Activated T-helper 9 cell treated with anti-CD3 and anti-CD28 coated beads, Interleukin-2, amount 50 U/mL, for 16 hours (primary cell): ENCODE measurements at regions not wholly inside any gene's neighbourhood (a gene's known extent, or its start where the extent isn't known, plus 50 kb on each side); places are given as distances from the start of the nearest gene placed in this dataset.
"Not testable (repeated sequence)": the region's sequence is repeated elsewhere in the genome, so short reads cannot be mapped to it uniquely, and the experiment has no call there.

ENCODE experiments used
- DNase-seq: peaks from one replicate; pipeline ENCODE4 v3.0.0-alpha.2; 2020; ENCODE audit warnings: low read depth

DNA sequence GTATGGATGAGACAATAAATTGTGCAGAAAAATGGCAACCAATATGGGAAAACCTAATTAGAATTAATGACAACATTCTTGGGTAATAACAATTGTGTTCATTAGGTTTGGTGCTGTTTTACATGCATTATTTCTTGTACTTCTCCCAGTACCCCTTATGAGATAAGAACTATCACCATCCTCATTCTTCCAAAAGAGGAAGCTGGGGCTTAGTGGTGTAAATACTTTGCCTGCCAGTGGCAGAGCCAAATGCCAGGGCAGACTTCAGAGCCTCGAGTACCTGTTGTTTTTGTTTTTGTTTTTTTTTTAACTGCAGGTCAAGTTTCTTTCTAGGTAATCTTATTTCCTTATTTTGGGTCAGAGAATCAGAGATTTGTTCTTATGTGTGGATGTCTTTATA lies 206.4 kb downstream of the RHOU start:
- no peak for DNase-seq

DNA sequence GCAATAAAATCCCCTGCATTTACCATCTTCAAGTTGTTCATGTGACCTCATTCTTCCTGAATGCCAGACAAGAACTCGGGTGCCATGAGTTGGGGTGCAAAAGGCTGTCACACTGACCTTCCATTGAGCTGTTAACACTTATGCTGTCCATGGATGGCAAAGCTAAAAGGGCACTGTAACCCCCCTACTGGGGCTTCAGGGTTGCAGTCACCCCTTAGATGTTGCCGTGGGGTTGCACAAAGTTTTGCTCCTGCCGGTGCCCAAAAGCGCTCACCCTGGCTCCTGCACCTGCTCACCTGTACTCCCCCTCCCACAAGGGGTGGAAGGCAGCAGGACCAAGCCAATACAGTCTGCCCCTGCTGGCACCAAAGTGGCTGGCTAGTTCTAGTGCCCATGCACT lies 208.2 kb downstream of the RHOU start:
- no peak for DNase-seq

DNA sequence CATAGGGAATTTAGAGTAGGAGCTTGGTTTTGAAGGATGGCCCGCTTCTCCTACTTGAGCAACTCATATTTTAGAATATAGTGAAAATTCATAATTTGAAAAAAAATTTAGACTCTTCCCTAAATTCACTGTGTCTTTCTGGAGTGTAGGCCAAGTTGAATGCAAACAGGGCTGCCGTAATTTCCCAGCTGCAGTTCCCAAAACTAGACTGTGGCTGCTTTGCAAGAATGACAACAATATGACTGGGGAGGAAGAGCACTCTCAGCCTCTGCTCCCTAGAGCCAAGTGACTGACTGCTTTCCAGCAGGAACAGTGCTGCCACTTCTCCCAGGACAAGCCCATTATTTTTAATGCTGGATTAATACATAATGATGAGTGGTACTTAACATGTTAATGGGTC lies 209.0 kb downstream of the RHOU start:
- no peak for DNase-seq

DNA sequence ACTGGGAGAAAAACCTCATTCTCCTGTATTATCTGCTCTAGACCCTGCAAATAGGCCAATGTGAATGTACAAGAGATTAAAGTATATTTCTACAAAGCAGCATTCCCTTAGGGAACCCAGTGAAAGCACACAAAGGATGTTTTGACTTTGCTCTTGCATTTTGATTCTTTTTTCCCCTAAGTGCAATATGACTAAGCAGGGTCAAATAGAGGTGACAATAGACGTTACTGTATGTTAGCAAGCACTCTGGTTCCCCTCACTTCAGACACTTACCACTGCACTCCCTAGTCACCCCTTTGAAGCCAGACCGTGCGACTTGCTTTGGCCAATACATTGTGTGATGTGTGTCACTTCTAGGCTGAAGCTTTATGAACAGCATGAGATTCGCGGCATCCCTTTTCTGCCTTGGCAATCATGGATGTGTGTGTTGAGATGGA lies 209.7 kb downstream of the RHOU start:
- no peak for DNase-seq

DNA sequence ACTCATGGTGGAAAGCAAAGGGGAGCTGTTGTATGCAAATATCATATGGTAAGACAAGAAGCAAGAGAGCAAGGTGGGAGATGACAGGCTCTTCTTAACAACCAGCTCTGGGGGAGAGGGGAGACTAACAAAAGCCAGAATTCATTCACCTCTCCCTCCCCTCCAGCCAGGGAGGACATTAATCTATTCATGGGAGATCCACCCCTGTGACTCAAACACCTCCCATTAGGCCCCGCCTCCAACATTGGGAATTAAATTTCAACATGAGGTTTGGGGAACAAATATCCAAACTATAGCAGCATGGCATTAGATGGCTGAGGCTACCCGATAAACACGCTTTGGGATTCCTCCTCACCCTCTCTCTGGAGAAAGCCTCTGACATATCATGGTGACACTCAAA lies 210.6 kb downstream of the RHOU start:
- no peak for DNase-seq

DNA sequence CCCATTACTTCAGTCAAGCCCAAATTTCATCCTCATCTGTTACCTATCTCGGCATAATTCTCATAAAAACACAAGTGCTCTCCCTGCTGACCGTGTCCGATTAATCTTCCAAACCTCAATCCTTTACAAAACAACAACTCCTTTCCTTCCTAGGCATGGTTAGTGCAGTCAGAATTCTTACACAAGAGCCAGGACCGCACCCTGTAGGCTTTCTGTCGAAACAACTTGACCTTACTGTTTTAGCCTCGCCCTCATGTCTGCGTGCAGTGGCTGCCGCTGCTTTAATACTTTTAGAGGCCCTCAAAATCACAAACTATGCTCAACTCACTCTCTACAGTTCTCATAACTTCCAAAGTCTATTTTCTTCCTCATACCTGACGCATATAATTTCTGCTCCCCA lies 214.3 kb downstream of the RHOU start:
- not testable (repeated sequence) for DNase-seq

DNA sequence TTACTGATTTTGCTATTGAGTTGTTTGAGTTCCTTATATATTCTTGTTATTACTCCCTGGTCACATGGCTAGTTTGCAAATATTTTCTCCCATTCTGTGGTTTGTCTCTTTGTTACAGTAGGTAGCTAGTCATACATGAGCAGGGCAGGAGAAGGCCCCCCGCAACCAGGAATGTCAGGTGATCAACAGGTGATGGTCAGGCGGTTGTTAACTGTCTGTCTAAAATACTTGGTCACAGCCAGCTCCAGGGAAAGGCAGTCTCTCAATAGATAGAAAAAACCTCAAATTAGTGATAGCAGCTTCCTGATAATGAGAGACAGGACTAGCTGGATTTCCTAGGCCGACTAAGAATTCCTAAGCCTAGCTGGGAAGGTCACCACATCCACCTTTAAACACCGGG lies 217.9 kb downstream of the RHOU start:
- no peak for DNase-seq

DNA sequence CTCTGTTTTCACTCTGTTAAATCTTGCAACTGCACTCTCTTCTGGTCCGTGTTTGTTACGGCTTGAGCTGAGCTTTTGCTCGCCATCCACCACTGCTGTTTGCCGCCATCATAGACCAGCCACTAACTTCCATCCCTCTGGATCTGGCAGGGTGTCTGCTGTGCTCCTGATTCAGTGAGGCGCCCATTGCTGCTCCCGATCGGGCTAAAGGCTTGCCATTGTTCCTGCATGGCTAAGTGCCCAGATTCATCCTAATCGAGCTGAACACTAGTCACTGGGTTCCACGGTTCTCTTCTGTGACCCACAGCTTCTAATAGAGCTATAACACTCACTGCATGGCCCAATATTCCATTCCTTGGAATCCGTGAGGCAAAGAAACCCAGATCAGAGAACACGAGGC lies 218.5 kb downstream of the RHOU start:
- not testable (repeated sequence) for DNase-seq

DNA sequence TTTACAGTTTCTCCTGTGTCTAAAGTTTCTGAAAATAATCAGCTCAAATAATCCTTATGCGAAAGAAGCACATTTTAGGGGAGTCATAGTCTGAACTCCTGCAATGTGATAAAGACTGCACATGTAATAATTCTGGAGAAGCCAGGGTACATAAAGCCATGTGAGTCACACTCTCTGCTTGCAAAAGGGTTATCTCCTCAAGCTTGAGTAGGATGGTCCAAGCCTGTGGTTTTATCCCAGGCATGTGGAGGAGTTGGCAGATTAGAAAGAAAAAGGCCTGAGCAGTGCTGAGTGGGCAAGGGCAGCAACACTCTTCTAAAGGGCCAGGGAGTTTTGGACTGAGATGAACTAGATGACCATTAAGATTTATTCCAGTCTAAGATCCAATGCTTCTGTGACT lies 220.4 kb downstream of the RHOU start:
- no peak for DNase-seq

DNA sequence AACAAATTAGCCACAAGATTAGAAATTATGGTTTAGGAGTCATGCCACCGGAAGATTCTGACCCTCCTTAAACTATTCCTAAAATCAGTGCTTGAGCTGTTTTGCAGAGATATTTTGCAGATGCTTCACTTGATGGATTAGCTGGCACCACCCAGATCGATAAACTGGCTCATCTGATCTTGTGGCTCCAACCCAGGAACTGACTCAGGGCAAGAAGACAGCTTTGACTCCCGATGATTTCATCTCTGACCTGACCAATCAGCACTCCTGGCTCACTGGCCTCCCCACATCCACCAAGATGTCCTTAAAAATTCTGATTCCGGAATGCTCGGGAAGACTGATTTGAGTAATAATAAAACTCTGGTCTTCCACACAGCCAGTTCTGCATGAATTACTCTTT lies 221.6 kb downstream of the RHOU start:
- DNase-seq, result no peak

DNA sequence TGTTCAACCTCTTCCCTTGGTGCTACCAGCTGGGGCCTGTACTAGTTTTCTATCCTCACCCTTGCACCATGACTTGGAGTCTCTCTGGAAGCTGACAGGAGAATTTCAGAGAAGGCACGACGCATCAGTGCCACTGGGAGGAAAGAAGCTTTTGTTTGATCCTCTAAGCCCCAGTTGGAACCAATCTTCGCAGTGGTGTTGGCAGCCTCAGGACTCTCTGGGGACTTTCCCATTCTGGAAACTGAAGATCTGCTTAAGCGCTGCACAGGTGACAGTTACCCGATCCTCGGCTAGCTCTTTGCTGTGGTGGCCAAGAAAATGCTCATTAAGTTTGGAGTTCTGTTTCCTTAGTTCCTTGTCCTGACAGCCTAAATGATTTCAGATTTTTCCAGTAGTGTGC lies 222.3 kb downstream of the RHOU start:
- DNase-seq, result no peak

DNA sequence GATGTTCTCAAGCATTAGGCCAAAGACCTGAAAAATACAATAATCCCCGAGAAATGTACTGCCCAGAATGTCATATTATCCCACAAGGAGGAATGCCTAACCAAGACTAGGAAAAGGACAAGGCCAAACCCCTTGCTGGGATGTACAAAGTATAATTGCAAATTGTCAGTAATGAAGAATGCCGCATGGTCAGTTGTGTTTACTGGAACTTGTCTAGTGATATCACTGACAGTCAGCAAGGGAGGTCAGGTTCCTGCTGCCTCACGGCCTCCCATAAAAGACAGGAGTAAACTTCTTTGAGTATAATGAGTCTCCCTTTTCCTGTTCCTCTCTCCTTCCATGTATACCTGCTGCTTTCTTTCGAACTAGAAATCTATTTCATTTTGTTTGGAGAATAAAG lies 222.8 kb downstream of the RHOU start:
- DNase-seq, result no peak

DNA sequence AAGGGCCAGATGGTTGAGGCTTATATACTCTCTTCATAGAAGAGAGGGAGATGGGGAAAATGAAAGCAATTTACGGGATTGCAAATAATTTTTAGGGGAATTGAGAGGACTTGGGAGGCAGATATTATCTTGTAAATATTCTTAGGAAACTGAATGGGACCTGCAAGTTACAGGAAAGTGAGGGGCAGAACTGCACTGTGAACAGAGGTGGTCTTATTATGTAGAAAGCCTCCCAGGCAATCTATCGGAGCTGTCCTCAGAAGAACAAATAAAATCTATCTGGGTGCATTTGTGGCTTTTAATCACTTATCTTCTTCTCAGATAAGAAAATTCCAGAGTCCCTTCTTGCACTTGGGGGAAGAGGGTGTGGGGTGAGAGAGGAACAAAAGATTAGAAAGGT lies 223.5 kb downstream of the RHOU start:
- no peak for DNase-seq

DNA sequence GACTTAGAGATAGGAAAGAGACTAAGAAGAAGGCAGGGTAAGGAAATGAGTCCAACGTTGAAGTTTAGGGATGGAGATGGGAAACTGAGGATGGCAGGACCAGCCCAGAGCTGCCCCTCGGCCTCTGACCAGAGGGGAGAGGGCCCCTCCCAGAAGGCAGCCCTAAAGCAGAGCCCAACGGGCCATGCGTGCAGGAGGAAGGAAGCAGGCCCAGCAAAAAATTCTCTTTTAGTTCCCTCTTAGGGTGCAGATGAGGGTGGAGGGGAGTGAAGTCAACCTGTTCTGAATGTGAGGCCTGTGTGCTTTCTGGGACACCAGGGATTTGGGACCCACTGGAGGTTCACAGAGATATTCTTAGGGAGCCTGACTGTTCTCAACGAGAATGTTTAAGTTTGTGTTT lies 225.4 kb downstream of the RHOU start:
- DNase-seq, result no peak

DNA sequence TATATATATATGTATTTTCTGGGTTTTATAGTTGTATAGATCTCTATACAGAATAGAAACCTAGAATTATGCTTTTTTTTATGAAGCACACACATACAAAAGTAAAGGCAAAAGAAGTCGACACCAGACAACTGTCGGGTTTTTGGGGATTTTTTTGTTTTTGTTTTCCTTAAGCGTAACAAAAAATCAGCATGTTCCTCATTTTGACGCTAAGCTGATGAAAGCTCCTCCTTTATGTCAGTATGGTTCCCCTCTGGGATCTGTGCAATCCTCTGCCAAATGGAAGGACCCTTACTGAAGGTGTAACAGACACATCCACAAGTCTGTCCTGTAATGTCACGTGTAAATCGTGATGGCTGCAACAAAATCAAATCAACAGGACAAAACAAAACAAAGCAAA lies 226.2 kb downstream of the RHOU start:
- no peak for DNase-seq

DNA sequence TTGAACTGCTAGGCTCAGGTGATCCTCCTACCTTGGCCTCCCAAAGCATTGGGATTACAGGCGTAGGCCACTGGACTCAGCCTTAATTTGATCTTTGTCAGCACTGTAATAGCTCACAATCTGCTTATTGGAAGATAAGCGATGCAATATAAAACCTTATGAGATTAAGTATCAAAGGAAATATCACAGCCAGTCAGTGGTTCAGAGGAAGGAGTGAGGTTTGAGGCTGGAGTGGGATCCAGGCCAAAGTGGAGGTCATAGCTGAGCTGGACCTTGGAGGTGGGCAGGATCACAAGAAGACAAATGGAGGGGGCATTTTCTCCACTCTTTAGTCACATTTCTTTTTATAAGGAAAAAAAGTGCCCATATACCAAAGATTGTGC lies 228.5 kb downstream of the RHOU start:
- DNase-seq, result no peak

DNA sequence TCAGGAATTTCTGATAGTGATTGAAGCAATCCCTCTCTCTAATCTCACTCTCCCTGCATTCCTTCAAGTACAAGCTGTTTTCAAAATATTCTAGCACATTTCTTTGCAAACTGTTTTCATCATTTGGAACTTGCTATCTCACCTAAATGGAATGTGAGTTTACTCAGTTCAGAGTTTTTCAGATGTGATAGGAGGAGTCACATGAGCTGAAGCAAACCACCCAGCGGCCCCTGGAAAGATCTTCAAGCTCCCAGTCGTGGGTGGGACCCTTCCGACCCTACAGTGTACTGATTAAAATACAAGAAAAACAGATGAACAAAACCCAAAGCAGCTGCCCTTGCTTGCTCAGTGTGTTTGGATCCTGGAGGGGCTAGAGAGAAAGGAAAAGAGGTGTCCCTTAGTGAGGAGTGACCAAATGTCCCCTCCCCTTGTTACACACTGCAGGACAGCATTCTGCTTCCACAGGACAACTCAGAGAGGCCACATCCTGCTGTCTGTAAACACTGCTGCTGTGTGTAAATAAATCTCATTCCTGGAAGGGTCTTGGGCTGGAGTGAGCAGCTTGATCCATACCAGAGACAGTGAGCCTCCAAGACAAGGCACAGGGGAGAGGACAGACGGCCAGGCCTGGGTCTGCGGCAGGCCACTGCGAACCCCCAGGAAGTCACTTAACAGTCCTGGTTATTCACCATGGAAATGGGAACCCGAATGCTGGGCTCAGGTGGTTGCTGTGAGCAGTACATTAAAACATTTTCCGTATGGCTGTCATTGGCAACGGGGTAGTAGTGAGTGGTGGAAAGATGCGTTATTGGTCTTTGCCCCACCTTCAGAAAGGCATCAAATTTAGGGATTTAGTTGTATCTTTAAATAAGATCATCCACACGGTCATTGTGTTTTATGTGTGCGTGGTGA lies 229.2 kb downstream of the RHOU start:
- no peak for DNase-seq

DNA sequence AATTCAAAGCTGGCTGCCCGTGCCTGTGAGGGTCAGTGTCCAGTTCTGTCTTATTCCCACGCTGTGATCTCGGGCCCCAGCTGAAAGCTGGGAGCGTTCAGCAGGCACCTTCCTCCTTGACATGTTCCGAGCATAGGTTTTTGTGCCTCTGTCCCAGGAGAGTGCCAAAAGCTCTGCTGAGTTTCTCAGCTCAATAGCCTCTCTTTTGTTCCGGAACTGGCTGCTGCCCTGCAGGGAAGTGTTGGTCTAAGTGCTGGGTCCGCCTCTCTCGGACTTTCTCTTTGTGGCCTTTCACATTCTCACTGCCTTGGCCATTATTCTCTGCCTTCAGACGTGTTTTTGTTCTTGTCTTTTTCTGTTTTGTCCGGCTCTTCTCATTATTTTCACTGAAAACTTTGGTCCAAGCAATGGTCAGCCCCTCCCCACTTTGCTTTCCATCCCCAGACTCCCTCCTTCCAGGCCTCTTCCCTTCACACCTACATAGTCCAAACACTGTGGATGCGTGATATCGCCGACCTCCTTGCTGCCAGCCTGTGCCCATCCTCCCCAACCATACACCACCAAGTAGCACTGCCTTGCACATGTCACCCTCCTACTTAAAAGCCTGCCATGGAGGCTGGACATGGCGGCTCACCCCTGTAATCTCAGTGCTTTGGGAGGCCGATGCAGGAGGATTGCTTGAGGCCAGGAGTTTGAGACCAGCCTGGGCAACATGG lies 233.8 kb downstream of the RHOU start:
- no peak for DNase-seq

DNA sequence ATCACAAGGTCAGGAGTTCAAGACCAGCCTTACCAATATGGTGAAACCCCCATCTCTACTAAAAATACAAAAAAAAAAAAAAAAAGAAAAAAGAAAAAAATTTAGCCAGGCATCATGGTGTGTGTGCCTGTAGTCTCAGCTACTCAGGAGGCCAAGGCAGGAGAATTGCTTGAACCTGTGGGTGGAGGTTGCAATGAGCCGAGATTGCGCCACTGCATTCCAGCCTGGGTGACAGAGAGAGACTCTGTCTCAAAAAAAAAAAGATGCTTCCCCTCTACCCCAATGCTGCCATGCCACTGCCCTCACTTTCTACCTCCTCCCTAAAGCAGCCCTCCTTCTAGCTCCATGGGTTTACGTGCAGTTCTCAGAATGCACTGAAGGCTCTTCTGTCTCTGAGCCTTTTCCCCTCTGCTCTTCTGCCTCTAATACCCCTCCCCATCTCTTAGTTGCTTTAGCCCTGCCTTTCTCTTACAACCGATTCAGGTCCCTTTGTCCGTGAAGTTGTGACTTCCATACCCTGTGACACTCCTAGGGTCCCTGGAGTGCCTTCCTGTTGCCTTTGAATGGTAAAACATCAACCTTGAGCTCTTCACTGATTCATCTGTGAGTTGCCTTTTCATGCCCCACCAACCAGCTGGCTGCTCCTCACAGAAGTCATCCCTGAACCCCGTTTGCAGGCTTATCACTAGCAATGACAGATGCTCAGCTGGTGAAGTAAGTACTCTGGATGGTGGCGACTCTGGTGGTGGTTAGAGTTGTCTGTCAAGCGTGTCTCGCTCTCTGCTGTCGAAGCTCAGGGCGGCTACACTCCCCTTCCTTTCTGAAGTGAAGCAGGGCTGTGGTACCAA lies 234.9 kb downstream of the RHOU start:
- no peak for DNase-seq

DNA sequence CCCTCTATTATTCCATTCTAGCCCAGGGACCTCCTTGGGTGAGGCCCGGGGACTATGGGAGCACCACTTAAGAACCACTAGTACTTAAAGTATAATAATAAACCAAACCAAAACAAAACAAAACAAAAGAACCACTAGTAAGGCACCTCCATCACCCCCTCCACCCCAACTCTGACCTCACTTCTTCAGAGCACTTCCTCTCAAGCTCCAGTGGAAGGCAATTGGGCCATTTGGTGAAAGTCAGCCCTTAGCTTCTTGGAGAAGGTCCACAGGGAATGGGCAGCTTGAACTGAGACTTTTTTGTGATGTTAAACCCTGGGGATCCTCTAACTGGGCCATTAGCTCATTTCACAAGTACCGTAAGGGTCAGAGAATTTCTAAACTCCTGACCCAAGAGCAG lies 237.3 kb downstream of the RHOU start:
- DNase-seq, result no peak

DNA sequence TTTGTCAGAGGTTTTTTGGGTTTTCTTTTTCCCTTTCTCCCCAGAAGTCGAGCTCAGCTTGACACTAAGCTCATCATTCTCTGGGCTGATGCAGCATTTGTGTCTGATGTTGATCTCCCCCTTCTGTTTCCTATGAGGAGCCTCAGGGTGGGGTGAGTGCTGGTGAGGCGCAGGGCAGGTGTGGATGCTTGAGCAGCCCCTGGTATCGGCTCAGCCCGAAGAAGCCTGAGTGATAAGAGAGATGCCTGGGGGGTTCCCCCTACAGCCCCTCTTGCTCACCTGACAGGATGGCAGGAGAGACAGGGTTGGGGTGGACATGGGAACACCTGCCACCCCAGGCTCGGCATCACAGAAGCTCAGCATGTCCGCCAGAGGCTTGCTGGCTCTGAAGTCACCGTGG lies 239.0 kb downstream of the RHOU start:
- DNase-seq, result no peak

DNA sequence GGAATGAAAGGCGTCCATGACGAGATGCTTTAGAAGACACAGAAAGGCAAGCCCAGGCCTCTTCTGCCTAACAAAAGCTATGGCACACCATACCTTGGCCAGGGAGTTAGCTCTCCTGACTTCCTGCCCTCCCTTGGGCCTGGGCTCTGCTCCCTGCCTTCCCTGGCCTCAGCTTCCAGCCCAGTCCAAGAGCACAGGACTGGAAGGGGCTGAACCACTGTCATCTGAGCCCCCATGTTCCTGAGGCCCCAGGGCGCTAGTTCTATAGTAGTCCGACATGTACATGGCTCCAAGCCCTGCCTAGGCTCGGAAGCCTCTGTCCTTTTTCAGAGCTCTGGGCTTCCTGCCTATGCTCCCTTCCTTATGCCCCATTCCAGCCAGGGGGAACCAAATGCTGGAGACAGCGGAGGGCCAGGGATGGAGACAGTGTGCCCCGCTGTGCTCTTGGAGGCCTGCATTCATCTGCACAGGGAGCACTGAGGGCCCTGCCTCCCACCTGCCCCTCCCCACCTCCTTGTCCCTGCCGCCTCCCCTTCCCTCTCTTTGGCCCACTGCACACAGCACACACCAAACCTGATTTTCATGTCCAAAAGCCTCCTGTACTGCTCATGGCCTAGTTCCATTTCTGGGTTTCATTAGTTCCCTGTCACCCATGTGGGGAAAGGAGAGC lies 240.1 kb downstream of the RHOU start:
- DNase-seq, result no peak
